GM19035 (cell line): ENCODE measurements at regions not wholly inside any gene's neighbourhood (a gene's known extent, or its start where the extent isn't known, plus 50 kb on each side); places are given as distances from the start of the nearest gene placed in this dataset.

ENCODE experiments used
- ATAC-seq: cut with Tn5 transposase; IDR thresholded peaks from one replicate; pipeline ENCODE4 v1.9.1; 2021; ENCODE audit not compliant: unreplicated experiment

DNA sequence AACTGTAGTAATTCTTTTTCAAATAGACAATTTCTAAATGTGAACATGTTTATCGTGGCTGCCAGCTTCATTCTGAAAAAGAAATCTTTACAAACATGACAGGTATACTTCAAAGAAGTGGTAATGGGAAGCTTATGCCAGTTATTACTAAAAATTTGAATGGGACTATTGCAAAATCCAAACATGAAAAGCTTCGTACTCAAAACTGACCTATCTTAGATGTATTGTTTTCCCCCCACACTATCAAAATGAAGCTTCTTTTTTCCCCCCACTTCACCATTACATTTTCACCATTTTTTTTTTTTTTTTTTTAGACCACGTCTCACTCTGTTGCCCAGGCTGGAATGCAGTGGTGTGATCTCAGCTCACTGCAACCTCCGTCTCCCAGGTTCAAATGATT, 50.4 kb upstream of the SERTAD2 start:
- no peak for ATAC-seq

DNA sequence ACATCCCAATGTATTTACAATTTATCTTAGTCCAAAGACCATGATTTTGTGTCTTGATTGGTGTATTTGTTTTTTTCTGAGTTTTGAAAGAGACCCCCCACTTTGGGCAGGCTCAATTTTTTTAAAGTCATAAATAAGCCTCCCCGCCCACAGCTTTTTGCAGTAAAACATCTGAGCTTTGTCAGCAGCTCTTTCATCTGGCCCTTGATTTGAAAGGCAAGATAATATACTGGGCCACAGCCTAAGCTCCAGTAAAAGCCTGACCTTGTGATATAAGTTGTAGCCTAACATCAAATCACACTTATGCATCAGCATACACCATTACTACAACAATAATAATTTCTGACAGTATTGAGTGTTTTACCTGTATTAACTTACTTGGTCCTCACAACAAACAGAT, 51.3 kb upstream of the SERTAD2 start:
- no peak for ATAC-seq

- no peak for ATAC-seq
Measured at GRCh38 chr2:64707276-64707675, 53.6 kb upstream of the SERTAD2 start.

DNA sequence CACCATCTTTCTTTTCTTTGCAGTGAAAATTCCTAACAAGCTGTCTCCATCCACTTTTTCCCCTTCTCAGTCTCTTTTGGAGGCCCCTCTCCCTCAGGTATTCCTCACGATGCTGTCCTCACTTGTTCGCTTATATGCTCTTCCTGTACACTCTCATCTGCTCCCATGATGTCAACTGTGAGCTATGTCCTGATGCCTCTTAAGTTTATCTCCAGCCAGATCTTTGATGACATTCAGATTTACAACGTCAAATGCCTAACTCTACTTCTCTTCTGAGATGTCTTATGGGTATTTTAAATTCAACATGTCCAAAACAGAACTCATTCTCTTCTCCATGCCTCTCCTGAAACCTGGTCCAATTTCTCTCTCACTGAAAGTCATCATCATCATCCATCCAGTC, 55.1 kb upstream of the SERTAD2 start:
- no peak for ATAC-seq

DNA sequence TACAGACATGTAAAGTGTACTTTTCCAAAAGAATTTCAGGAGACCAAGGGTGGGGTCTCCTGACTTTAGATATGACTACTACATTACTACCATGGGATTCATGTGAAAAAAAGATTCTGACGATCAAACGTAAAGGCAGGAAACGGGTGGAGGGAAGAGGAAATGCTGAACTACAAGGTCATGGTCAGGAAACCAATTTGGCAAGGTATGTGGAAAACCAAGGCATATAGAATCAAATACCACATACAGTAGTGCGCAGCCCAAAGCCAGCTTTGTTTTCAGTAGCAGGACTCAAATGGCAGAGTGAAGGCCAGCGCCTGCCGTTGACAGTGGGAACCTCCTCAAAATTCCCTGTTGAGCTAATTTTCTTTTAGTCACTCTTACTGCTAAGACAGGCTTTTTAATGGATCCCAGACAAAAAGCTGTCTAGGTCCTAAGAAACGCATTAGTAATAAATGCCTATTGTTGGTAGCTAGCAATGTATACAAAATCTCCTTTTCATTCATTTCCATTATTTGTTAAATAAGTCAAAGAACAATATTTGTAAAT, 57.6 kb upstream of the SERTAD2 start:
- no peak for ATAC-seq

DNA sequence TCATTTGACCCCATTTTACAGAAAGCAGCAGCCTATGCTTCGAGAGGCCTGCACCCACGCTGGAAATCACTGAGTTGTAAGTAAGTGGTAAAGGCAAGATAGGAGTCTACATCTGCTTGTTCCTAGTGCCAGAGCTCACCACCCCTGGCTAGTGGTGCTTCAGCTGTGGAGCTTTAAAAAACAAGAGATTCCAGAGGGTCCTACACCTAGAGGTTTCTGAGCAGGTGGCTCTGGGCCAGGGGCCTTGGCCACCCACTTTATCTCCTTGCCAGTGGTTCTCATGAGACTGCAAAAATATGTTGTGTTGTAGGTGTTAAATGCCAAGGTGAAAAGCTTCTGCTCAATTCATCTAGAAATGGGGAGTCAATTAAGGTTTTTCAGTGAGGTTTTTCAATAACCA, 60.0 kb upstream of the SERTAD2 start:
- no peak for ATAC-seq

DNA sequence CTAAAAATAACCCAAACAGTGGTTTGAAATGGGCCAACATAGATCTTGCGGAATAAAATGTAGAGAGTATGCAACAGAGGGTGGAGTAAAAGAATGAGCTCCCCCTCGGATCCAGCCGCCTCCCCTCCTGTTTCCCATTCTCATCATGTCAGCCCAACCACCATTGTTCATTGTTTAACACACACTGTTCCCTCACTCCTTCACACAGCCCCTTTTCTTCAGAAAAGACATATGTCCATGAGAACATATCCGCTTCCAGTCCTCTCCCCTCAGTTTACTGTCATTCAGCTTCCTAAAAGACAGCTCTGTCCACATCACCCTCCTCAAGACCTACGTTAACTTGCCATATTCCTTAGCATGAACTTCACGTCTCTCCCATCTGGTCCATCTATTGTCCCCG, 62.9 kb upstream of the SERTAD2 start:
- no peak for ATAC-seq

GRCh38 chr2:64718250-64718885, 64.7 kb upstream of the SERTAD2 start:
- no peak for ATAC-seq

DNA sequence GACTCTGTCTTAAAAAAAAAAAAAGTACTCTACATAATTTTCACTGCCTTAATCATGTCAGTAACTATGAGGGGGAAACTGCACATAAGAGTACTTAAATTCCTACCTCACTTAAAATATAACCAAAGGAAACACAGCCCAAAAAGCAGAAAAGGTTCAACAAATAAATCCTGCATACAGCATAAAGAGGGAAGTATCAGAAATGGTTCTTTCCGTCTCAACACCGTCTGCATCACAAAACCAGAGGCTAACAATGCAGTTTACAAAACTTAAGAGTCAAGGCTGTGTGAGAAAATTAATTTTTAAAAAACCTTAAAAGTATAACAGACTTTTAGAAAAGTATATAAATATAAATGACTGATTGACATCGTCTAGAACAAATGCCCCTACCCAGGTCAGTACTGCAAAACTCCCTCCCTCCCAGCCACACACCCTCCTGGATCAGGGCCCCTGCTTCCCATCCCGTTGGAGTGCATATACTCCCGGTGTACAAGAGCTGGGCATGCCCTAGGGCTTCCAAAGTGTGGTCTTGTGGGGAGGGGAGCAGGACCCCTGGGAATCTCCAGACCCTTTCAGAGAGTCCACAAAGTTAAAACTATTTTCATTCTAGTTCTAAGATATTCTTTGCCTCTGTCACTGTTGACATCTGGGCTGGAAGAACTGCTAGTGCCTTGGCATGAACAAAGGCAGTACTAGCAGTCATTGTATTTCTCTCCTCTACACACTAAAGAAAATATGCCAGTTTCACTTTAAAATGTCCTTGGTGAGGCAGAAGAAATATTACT, 67.0 kb upstream of the SERTAD2 start:
- ATAC-seq: no peak

DNA sequence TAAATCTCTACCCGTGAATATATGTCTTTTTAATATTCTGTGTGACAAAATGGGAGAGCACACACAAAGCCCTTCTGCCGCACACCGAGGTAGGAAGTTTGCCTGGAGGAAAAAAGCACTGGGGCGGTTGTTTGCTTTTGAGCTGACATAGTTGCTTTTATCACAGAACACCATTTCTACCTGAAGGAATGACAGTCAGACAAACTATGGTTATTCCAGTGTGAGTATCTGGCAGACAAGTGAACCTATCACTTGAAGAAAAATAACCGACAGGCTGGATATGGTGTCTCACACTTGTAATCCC, 67.6 kb upstream of the SERTAD2 start:
- ATAC-seq: no peak

GRCh38 chr2:64722291-64723044, 68.8 kb upstream of the SERTAD2 start:
- ATAC-seq: no peak

GRCh38 chr2:64727013-64727767, 73.5 kb upstream of the SERTAD2 start:
- peak; percentile 86 for ATAC-seq

DNA sequence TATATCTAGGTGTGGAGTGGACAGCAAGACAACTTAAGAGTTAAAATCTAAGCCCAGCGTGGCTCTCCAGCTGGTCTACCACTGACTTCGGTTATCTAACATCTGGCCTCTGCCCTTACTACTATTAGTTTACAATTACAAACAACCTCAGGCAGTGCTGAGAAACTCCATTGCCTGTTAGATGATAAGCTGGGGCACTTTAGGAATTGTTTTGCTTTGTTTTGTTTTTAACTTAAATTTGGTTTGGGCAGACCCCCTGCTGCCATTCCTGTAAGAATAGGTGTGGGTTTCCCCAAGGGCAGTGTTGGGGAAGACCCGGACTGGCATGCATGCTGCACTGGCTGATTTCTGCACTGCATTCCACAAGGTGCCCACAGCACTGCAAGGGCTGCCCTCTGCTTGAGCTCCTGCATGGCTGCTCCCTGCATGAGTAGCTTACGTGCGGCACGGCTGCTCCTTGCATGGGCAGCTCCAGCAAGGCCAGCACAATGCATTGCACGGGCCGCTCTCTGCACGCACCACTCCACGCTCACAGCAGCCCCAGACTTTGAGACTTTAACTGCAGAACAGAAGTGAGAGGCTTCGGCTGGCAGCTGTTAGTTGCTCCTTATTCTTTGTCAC, 74.2 kb upstream of the SERTAD2 start:
- no peak for ATAC-seq

- peak; percentile 39 for ATAC-seq
Measured at GRCh38 chr2:64730551-64731262, 77.0 kb upstream of the SERTAD2 start.

DNA sequence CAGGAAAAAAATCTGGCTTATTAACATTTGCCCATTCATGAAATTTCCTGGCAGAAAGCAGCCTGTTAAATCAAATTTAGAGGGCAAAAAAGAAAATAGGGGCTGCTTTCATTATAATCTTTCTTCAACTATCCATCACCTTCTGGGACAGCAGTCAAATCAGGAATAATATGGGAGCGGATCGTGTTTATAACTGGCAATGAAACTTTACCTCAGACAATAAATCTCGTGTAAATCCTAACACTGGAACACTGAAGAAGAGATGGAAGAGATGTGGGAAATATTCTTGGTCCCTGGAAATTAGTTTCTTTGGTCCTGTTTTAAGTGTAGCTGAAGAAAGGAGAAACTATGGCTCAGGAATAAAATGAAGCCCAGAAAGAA, 77.5 kb upstream of the SERTAD2 start:
- no peak for ATAC-seq

- ATAC-seq: no peak
Measured at GRCh38 chr2:64731746-64732145, 78.0 kb upstream of the SERTAD2 start.

DNA sequence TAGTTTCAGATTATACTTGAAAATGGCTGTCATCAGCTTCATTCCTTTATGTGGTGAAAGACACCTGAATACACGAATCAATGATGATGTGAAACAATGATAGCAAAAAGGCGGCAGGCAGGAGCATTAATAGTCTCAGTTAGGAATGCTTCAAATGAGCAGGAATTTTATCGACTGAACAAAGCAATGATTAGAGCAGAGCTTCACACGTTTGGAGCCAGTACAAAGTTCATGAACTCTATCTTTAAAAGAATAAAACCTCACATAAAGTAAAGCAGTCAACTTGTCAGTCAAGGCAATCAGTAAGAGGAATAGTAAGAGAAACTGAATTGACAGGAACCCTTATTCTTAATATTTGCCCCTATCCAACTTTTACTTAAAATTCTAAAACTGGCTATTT, 78.4 kb upstream of the SERTAD2 start:
- ATAC-seq: no peak

DNA sequence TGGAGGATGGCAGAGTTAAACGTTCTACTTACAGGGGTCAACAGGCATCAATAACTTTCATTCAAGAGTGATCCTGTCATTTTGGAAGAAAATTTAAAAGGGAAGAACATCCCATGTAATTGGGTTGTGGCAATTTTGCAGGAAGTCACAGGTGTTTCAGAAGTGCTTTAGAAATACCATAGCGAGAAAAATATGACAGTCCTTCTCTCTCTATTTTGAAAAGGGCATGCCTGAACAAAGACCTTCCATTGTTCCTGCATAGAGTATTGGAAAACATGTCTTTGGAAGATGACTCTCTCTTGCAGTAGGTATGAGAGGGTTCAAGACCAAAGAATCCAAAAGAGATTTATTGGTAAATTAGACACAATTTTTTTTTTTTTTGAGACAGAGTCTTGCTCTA, 81.8 kb upstream of the SERTAD2 start:
- no peak for ATAC-seq

- peak; percentile 64 for ATAC-seq
Measured at GRCh38 chr2:64737547-64737946, 83.8 kb upstream of the SERTAD2 start.

DNA sequence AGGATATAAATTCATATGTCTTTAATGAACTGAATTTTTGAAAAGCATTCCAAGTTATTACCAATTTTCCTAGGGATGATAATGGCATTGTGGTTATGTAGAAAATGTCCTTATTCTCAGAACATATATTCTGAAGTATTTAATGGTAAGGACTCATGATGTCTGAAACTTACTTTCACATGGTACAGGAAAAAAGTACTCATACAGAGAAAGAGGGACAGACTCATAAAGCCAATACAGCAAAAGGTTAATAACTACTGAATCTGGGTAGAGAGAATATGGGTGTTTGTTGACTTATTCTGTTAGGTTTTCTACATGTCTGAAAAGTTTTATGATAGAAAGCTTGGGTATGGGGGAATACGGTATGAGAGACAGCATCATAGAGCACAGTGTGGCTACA, 84.3 kb upstream of the SERTAD2 start:
- ATAC-seq: peak; percentile 53
